NCI-H146 treated with DMSO at 0.1 percent for 48 hours (cell line): ENCODE measurements at regions not wholly inside any gene's neighbourhood (a gene's known extent, or its start where the extent isn't known, plus 50 kb on each side); places are given as distances from the start of the nearest gene placed in this dataset.
A peak's percentile ranks its signal among the peaks of the same experiment; 100 is the strongest.
"Not testable (repeated sequence)": the region's sequence is repeated elsewhere in the genome, so short reads cannot be mapped to it uniquely, and the experiment has no call there.

ENCODE experiments used
- DNase-seq: peaks from one replicate; lab custom pipeline; 2025; ENCODE audit not compliant: unreplicated experiment; lab: John Stamatoyannopoulos, UW

DNA sequence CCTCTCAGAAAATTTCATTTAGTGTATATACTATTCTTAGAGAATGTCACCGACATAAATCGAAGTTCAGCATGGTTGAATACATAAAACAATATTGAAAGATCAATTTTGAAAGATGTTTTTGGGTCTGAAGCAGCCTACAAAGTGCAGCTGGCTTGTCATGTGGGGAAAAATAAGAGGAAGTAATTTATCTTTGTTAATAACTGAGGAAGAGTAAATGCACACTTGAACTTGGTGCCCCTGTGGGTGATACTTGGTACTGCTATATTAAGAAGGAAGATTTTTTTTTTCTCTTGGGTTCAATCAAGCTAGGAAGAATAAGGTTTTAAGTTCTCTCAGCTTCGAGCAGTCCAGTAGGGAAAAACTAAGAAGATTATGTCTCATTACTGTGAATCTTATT lies 661.3 kb downstream of the RPL10L start:
- no peak for DNase-seq

DNA sequence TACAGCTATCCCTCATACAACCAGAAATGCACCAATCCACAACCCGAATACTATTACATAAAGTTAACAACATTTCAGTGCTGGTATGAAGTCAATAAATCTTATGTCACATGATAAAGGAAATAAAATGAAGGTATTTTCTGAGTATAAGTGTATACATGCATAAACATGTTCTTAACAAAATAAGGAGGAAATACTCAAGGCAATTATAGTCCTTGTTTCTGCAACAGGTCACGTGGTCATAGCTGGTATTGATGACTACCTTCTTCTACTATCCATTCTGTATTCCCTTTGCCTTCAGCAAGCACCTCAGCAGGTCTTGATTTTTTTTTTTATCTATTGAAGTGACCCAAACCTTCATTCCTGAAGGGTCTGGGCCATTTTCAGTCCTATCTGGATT lies 675.6 kb downstream of the RPL10L start:
- DNase-seq: no peak

DNA sequence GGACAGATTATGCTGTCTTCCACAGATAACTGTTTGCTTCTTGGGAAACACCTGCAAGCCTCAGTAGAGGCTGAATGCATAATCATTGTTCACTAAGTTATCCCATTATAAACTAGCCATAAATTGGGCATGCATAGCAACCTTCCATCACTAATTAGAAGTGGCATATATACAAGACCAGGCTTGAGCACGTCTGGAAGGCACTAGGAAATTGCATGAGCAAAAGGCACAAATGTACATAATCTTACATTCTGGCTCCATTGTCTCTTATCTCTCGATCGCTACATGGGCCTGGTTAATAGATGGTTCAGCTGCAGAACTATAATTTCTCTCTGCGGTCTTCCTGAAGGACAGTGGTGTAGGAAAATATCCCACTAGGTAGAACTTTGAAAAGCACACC lies 679.2 kb downstream of the RPL10L start:
- DNase-seq: peak; percentile 96

DNA sequence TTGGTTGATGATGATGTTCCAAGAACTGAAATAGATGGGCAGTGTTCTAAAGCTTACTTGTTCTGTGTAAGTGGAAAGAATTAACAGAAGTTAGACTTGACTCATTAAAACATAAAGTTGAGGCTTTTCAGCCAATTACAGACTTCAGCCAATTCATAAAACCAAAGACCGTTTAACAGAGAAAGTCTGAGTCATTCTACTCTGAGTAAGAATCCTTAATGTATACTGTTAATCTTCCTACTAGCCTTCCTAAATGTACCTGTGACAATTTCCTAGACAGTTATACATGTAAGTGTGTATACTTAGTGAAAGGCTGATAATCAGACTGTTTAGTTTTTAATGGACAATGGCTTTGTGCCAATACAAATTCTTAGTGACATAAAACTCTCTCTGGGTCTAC lies 681.0 kb downstream of the RPL10L start:
- peak; percentile 55 for DNase-seq

DNA sequence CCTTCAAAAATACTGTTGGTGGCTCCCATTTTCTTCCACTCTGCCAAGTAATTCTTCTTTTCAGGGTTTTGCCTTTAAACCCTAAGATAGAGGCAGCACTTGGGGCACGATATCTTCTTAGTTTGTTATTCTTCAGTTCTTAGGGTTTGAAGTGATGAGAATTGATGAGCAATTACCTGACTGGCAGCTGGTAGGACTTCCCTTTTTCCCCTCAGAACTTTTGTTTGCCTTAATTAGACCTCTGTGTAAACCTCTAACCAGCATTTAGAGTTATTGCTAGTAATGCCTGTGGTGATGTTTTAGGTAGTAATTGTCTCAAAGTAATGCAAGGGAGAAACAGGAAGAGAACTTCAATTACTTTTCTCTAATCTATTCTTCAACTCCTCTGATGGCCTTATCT lies 683.5 kb downstream of the RPL10L start:
- no peak for DNase-seq

DNA sequence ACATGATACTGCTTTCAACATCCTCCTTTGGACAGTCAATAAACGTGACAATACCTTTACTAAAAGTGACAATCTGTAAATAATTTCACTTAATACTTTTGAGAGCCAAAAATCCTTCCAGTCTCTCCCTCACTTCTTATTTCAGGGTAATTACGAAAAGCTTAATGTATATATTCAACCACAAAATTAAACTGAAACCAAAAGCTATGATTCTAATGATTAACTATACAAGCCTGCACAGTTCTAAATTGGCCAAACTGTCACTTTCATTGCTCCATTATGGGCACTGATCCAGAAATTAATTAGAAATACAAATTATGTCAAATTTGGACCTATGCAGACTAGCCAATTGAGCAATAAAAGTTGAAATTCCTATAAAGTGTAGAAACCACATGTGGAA lies 696.5 kb upstream of the MIS18BP1 start:
- no peak for DNase-seq

DNA sequence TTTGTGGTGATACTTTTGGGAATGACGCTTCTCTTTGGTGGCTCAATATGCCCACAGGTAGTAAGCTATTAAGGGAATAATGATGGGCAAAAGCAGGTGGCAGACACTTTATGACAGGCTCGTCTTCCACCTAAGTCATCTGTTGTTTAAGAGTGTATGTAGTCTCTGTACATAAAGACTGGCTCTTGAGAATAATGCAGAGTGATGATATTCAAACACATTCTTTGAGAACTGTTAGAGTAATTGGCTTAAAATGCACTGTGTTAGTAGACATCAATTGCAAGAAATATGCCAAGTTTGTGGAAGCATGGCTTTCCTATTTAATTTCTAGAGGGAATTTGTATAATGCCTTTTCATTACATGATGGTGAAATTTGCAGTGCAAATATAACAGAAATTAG lies 694.8 kb upstream of the MIS18BP1 start:
- peak; percentile 4 for DNase-seq

DNA sequence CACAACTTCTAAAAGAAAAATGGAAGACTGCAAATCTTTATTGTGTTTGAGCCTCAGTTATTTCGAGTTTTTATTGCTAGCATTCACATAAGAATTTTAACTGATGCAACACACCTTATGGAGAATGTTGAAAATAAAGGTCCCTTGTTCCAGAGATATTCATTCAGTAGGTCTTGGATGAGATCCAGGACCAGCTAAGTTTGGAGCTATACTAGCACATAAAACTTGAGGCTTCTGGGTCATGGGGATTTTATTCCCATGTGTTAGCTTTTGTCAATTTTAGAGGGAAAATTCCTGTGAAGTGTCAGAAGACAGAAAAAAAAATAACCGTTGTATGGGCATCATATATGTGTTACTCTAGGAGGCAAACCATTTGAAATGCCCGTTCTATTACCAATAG lies 693.2 kb upstream of the MIS18BP1 start:
- DNase-seq: no peak

DNA sequence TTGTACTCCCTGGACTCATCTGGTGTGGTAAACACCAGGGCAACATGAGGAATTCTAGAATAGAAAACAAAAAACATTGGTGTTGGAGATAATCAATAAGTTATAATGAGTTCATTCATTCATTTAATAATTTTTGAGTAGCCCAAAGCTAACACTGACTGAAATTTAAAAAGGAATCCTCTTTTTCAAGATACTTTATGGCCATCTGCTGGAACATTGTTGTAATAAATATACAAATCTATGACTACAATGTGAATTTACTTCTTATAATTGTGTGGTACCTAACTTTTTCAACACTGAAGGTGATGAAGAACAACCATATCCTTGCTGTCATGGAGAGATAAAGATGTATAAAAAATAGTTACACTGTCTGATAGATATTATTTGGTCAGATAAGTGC lies 687.3 kb upstream of the MIS18BP1 start:
- DNase-seq: no peak

DNA sequence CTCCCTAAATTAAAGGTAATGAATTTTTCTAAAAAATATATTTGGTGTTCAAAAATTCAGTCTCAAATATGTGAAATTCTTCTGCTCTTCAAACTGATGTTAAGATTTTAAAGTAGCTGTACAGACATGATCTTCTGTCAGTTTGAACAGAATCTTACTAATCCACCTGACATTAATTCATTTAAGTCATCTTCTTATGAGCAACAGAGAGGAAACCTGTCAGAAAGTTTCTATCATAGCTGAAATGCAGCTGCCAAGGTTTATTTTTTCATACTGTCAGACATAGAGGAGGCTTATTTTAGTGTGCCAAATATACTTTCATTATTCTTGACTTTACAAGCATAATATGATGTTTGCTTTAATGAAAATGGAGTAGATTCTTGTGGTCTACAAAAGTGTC lies 686.6 kb upstream of the MIS18BP1 start:
- DNase-seq: no peak

DNA sequence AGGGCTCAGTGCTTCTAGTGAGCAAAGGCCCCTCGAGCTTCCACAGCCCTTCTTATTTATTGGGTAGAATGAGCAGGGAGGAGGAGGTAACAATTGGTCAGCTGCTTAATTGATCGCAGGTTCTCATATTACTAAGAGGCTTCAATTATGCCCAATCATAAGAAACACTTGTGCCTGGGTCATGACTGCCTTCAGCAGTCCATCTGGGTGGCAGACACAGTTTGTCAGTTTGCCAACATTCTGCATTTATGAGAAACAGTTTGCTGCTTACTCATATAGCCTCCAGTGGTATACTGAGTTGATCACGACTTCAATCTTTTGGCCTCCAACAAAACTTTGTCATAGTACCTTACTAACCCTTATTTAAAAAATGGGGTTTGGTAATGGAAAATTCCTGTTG lies 667.0 kb upstream of the MIS18BP1 start:
- DNase-seq: not testable (repeated sequence)

DNA sequence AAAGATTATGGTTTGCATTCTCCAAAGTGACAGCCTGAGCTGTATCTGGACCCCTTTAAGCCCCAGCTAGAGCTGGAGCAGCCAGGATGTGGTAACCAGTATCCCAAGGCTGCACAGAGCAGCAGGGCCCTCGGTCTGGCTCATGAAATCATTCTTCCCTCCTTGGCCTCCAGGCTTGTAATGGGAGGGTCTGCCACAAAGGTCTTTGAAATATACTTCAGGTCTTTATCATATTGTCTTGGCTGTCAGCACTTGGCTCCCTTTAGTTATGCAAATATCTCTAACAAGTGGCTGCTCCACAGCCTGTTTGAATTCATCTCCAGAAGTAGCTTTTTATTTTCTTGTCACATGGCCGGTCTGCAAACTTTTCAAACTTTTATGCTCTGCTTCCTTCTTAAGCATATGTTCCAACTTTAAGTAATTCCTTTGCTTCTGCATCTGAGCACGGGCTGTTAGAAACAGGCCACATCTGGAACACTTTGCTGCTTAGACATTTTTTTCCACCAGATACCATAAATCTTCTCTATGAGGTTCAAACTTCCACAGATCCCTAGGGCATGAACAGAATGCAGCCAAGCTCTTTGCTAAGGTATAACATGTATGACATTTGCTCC lies 663.4 kb upstream of the MIS18BP1 start:
- no peak for DNase-seq

DNA sequence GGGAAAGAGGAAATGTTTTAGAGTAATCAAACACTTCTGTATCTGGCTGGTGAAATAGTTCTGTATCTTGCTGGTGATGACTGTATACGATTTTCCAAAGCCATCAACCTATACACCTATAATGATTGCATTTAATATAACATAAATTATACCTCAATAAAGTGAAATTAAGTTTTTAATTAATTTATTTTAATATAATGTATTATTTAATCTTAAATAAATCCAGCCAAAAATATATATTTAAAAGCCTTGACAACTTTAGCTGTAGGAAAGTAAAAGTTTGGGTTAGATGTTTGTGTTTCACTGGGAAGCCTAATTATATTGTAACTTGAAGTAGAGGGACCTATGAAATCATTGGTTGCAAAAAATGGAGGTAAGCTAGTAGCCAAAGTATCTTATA lies 654.8 kb upstream of the MIS18BP1 start:
- DNase-seq: no peak

DNA sequence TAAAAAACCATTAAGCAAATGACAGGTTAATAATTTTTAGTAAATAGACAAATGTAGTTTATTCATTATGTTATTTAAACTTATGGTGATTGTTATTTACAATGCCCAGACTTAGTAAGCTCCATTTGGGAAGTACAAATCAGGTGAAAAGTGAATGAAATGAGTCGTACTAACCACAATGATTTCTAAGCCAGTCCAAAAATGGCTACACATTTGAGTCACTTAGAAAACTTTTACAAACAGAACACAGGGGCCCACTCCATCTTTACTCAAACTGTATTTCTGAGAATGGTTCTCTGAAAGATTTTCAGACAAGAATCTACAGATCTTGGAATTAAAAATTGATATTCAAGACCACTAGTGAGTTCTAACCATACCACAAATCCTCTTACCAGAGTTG lies 653.3 kb upstream of the MIS18BP1 start:
- no peak for DNase-seq

DNA sequence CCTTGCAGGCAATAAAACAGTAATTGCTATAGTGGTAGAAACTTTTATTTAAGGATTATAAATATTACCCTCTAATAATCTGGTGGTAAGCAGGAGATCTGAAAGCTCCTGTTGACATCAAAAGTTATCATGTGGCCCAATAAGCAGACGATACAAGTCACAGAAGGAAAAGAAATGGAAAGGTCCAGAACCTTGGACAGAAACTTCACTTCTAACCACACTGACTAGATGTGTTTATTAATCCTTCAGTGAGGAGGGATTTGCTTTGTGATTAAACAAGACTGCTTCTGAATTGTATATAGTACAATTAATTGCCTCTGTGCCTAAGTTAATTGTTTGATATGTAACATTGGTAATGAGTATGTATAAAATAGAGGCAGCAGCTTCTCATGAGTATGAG lies 652.7 kb upstream of the MIS18BP1 start:
- DNase-seq: no peak

DNA sequence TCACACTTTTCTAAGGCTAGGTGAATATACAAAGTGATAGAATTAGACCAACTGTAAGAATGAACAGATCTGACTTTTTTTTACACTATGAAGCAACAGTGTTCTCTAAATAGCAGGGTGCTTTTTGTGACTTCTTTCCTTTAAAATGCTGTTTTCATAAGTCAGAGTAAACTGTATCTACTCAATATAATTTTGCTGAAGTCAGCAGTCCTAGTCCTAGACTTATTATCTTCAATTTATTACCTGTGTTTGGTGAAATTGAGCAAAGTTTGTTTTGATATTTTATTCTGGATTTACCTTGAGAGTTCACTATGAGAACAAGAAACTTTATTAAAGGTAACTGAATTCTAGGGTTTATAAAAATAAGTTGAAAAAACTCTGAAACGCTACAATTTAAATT lies 651.3 kb upstream of the MIS18BP1 start:
- no peak for DNase-seq

DNA sequence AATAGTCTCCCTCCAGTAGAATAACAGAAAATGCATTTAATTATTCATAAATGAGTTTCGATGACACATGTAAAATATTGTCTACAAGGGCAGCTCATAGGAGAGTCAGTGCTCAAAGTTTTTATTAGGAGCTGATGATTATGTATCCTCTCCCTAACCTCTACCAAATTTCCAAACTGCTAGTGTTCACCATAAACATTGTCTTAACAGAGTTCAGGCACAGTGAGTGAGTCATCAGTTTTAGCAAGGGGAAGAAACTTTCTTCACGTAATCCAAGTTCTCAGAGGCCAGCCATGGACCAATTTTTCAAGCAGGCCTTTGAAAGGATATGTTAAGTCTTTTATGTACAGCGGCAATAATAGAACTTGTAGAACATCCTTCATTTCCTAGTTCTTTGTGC lies 649.2 kb upstream of the MIS18BP1 start:
- DNase-seq: no peak

DNA sequence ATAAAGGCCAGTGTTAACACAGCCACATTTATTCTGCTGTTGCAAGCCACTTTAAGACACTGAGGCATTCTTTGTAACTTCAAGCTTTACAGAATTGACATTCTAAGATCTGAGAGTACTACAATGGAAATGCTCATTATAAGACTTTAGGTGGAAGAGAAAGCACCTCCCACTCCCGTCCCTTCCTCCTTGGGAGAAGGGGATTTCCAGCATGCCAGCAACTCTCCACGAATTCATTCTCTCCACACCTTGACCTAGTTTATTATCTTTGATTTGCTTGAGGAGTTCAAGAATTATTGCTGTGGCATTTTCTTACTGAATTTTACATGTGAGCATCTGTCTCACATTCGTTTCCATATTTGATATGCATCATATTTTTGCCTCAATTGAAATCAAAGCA lies 644.4 kb upstream of the MIS18BP1 start:
- no peak for DNase-seq

DNA sequence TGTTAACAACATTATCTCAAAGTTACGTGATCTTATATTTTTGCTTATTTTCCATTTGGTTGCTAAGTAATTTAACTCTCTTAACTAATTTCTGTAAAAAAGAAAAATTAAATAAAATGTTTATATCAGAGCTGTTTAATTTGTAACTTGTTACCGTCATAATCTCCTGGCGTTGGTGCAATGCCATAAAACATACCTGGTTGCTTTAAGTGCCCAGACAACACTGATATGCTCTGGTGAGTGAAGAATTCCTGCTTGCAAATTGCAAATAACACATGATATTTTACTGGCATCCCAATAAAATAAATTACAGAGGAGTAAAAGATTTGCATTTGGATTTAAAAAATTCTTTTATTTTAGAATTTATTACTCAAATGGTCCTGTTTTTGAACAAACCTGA lies 640.1 kb upstream of the MIS18BP1 start:
- no peak for DNase-seq

DNA sequence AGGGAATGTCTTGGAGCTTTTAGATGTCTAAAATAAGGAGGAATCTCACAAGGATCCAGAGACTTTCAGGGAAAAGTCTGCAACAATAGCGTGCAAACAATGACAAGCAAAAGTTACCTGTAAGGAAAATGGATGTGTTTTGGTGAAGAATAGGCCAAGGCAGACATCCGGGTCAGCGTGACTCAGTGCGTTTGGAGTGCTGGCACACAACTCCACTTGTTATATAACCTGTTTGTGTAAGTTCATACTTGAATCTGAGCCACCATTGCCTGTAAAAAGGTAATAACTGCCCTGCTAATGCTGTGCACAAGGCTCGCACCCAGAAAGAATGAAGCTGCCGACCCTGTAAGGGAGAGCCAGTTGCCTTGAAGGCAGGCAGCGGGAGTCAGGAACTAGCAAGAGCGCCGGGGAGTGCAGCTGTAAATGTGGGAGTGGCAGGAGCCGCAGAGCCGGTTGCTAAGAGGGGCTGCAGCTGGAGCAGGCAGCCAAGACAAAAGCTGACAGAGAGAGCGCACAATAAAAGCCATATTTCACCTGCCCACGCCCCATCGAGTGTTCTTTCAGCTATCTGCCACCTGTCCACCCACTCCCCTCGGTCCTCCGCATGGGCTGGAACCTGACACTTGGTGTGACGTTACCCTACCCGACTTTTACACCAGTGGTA lies 638.5 kb upstream of the MIS18BP1 start:
- peak; percentile 96 for DNase-seq

DNA sequence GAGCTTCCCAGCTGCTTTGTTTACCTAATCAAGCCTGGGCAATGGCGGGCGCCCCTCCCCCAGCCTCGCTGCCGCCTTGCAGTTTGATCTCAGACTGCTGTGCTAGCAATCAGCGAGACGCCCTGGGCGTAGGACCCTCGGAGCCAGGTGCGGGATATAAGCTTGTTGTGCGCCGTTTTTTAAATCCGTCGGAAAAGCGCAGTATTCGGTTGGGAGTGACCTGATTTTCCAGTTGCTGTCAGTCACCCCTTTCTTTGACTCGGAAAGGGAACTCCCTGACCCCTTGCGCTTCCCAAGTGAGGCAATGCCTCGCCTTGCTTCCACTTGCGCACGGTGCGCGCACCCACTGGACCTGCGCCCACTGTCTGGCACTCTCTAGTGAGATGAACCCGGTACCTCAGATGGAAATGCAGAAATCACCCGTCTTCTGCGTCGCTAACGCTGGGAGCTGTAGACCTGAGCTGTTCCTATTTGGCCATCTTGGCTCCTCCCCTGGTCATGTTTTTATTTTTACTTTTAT lies 635.8 kb upstream of the MIS18BP1 start:
- DNase-seq: not testable (repeated sequence)

DNA sequence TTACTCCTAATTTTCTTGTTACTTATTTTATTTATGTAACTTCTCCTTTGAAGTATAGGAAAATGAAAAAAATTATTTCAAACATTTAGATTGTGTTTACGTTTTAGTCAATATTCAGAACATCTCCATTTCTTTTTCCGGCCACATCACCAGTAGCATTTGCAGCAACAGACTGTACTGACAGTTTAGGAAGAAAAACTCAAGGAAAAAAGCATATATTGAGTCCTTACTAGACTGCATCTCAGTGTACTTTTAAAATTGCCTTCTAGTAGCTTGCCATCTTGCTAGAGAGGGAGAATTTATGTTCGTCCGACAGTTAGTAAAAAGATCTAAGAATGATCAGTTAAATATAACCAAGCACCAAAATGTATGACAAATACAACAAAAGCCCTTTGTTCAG lies 625.0 kb upstream of the MIS18BP1 start:
- no peak for DNase-seq

DNA sequence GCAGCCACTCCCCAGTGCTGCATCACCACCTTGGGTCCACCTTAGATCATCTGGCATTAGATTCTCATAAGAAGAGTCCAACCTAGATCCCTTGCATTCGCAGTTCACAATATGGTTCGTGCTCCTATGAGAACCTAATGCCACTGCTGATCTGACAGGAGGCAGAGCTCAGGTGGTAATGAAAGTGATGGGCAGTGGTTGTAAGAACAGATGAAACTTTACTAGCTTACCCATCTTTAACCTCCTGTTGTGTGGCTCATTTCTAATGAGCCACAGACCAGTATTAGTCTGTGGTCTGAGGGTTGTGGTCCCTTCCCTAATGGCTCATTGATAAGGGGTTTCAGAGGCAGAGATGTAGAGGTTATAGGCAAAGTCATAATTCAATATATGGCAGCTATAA lies 615.9 kb upstream of the MIS18BP1 start:
- no peak for DNase-seq
